Germinal center (tissue), 1 donor: ENCODE measurements at regions not wholly inside any gene's neighbourhood (a gene's known extent, or its start where the extent isn't known, plus 50 kb on each side); places are given as distances from the start of the nearest gene placed in this dataset.

Experiments
- DNase-seq: peaks from one replicate; pipeline ENCODE4 v3.0.0; 2012; ENCODE audit warnings: mixed read lengths, low spot score

DNA sequence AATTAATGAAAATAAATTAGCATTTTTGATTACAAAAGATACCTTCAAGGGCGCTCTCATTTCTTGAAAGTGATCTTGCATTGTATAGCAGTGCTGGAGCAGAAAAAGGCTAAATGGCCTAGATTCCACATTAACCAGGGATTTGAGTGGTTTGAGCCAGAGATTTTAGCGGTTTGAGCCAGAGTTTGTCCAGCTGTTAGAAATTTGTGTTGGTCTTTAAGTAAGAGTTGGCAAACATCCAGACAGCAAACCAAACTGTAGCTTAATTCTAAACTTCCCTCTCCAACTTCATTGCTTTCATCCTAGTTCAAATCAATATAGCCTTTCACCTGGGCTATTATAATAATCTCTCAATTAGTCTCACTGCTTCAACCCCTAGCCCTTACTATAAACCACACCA lies 351.7 kb downstream of the IGSF11 start:
- DNase-seq, result no peak

- DNase-seq, result no peak
Observed at GRCh38 chr3:118683636-118684035, 351.0 kb downstream of the IGSF11 start.

- no peak for DNase-seq
Observed at GRCh38 chr3:118688396-118688884, 346.2 kb downstream of the IGSF11 start.

DNA sequence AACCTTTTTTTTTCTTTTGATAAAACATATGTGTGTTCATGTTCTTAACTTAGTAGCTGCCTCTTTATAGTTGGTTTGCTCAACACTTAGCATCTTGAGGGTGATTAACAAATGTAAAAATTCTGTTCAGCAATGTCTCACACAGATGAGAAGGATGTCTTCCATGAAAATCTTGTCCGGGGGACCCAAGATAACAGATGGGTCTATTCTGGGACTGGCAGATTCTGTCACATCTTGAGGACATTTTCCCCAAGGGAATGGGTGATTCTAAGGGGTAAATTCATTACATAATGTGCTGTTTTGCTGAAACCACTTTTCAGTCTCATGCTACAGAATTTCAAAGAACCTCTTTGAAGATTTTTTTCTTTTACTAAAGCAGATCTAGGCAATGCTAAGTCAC lies 342.2 kb downstream of the IGSF11 start:
- DNase-seq, result no peak

GRCh38 chr3:118705487-118706219 lies 329.0 kb downstream of the IGSF11 start:
- no peak for DNase-seq

- DNase-seq, result no peak
Observed at GRCh38 chr3:118707991-118708390, 326.7 kb downstream of the IGSF11 start.

DNA sequence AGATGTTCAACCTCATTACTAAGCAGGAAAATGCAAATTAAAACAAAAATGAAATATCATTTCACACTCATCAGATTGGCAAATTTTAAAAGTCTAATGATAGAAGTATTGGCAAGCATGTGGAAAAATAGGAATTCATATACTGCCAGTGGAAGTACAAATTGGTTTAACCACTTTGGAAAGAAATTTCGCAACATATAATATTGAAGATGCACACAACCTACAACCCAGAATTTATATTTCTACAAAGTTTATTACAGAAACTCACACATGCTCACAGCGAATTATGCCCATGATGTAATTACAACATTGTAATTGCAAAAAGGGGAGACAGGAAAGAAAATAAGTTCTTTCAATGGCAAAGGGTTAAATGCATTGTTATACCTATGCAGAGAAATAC lies 324.1 kb downstream of the IGSF11 start:
- DNase-seq, result no peak

- DNase-seq, result no peak
Observed at GRCh38 chr3:118713502-118714207, 321.0 kb downstream of the IGSF11 start.

DNA sequence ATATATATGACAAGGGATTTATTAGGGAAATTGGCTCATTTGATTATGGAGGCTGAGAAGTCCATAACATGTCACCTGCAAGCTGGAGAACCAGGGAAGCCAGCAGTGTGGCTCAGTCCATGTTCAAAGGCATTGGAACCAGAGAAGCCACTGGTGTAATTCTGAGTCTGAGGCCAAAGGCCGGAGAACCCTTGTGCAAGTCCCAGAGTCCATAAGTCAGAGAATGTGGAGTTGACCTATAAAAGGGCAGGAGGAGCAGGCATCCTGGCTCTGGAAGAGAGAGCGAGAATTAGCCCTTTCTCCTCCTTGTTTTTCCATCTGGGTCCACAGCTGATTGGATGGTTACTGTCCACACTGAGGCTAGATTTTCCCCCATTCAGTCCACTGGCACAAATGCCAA lies 319.8 kb downstream of the IGSF11 start:
- DNase-seq, result no peak

DNA sequence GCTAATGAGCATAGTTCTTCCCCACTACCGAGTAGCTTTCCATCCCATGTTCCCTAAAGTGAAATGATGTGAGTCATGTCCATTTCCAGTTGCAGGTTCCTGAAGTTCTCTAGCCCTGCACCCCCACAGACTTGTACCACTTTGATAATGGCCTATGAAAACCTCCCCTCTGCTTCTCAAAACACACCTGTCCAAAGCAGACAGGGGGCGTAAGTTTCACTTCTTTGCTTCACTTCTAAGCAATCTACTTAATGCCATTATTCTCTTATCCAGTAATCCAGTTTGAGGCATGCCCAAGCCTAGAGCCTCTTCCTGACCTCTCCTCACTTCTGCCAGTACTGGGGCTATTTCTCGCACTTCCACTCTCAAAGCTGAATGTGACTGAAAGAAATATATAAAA lies 305.1 kb downstream of the IGSF11 start:
- no peak for DNase-seq

GRCh38 chr3:118734664-118735063 lies 300.0 kb downstream of the IGSF11 start:
- DNase-seq, result no peak

- no peak for DNase-seq
Observed at GRCh38 chr3:118736107-118736506, 298.5 kb downstream of the IGSF11 start.

DNA sequence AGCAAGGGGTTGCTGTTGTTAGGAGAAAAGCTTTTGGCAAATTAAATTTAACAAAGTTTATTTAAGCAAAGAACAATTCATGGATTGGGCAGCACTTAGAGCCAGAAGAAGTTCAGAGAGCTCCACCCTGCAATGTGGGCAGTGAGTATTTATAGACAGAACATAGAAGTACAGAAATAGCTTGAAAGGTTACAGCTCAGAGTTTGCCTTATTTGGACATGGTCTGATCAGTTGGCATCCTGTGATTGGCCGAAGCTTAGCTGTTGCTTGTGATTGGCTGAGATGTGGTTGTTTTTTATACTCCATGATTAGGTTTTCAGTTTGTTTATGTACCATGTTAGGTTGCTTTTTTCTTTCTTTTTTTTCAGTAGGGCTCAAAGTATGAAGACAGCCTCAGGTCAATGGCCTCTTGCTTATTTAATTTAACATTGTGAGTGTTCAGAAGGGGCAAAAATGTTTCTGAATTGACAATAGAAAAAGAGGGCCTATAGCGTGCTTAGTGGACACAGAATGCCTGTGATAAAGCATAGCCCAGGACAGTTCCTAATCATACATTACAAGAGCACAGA lies 293.8 kb downstream of the IGSF11 start:
- no peak for DNase-seq

- DNase-seq, result no peak
Observed at GRCh38 chr3:118742760-118743159, 291.9 kb downstream of the IGSF11 start.

DNA sequence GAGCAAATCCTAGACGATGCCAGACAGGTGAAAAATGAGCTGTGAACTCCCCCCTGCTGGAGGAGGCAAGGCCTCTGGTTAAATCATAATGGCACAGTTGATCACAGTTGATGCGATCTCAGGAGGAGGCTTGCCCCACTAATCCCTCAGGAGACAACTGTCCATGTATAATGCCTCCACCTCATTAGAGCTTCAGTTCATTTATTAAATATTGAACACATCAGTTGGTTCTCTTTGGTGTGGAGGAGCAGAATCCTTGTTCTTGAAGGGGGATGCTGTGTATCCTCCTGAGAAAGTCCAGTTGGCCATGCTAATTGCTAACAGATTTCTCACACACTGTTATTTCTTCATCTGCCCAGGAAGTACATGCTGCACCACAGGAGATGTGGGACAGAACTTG lies 290.5 kb downstream of the IGSF11 start:
- DNase-seq, result no peak

DNA sequence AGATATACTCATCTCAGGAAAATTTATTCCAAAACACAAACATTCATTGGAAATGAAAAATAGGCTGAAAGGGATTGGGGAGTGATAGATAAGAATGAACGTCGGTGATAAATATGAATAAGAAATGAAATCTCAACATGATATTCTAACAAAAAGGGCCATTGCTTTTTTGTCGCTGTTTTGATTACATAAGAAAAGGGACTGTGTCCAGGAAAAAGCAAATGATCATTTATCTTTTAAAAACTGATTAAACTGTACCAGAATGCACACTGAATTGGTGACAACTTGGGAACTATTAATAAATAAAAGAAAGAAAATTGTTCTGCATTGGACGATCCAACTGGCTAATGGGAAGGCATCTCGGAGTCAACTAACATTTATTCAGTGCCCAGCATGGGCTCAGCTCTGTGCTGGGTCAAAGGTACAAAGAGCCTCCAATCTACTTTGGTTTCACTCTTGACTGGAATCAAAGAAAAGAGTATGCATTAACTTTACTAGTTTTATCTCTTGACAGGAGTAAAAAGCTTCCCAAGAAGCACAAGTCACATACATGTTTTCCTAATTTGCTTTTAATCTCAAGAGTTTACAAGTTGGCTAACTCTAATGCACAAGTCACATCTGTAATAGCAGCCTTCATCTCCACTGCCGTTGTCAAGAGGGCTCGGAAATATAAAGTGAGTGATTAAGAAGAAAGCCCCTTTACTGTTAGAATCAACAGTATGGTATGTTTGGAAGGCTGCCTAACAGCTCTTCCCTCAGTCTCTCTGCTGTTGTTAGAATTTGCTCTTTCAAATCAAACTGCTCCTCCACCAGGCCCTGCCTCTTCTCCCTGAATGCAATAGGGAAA lies 280.0 kb downstream of the IGSF11 start:
- no peak for DNase-seq

DNA sequence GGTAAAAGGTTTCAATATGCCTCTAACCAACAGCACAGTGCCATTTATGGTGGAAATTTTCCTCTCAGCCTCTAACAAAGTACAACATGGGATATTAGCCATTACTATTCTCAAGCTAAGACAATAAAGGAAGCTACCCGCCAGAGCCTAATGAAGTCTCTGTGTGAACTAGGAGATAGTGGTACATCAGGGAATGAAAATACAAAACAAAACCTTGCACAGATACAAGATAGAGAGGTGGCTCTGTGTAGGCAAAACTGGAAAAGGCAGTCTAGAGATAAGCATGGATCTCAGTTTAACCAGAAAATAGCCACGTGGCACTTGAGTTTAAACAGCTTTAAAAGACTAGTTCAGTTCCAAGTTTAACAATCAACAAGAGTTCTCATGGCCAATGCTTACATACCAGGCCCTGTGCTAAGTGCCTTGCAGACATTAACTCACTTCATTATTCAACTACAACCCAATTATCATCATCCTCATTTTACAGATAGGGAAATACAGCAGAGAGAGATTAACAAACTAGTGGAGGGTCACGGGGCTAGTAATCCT lies 279.3 kb downstream of the IGSF11 start:
- no peak for DNase-seq

DNA sequence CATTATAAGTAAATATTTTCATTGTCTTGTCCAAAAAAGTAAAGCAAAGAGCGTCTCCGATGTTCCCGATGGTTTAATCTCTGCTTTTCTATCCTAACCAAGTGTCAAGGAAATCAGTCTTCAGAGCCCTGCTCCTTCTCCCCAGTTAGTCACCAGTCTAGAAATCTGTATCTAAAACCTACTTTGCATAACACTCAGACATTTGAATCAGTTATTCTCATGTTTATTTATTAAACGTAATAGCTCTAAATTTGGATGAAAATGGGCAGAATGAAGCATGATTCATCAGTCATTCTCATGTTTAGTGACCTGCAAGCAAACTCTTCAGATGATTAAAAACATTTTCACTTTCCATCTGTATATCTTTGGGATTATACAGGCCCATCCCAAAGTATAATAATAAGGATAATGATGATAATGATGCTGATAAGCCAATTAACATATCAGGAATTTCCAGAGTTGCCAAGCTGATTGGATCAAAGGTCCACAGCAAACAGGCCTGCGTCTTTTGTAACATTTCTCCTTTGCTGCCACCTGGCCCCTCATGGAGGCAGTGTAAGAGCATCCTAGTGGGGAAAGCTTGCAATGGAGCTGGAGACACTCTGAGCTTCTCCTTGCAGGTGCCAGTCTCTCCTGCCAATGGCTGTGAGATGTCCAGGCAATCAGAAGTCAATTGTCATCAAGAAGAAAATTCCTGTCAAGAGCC lies 273.9 kb downstream of the IGSF11 start:
- DNase-seq, result no peak

DNA sequence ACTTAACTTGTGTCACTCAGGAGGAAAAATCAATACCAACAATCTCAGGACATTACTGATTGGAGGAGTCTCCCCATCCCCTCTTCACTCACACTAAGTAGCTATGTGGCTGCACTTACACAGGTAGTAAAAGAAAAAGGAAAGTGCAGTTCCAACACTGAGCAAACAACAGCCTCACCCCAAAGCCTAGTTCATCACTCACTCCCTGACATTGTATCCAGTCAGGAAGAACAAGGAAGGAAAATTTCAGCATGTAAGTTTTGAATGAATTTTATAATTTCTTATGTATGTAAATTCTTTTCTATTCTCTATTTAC lies 273.4 kb downstream of the IGSF11 start:
- no peak for DNase-seq

DNA sequence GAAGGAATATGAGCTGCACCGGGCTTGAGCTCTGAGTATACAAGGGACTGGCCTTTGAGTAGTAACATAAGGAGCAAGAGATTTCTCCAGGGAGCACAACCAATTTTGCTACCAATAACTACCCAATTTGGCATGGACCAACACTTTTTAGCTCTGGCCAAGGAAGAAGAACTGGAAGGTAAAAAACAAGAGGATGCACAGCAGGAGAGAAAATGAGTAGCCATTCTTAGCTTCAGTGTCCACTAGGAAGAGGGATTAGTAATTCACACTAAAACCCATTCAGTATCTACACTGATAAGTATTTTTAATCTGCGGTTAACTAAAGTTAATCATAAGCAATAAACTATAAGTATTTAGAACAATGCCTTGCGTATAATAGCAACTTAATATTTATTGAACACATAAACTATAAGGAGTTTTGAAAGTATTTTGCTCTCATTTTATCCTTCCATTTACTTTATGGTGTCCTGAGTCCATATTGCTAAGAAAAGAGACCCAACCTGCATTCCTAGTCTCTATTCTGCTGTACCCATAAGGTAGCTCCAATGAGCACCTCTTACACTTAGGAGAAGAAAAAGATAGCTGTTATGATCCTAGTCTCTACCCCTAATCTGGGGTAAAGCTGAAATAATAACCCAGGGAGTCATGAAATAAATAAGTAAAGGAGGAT lies 268.9 kb downstream of the IGSF11 start:
- no peak for DNase-seq

DNA sequence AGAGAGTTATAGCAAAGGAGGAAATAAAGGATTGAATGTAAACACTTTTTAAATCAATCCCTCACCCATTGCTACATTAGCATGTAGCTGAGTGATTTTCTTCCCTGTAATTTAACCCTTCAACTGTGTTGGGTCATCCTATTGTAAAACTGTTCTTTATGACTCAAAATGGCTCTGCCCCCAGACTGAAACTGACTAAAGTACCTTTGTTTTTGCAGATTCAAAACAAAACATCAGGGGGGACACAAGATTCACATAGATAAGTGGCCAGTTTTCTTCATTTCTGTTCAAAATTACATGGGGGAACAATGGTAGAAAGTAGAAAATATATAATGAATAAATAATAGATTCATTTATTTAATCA lies 268.4 kb downstream of the IGSF11 start:
- no peak for DNase-seq
